ENCODE measurements at regions not wholly inside any gene's neighbourhood (a gene's known extent, or its start where the extent isn't known, plus 50 kb on each side); places are given as distances from the start of the nearest gene placed in this dataset.

DNA sequence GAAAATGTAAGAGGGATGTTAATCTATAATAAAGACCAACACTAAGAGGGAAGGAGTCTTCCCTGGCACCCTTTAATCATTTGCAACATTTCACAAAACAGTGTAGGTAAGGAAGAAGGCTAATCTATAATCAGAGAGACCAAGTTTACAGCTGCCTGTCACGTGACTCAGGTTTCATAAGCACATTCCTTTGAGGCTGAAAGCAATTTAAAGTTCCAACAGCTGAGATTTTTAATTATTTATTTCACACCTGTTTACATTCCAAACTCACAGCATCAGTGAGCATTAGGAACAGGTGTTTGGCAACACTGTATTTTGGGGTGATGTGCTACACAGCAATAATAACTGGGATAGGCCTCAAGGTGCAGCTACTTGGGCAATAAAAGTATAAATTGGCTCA lies 75.7 kb upstream of the PGBD5 start:
- no peak for TF ChIP-seq POLR2A (IDR thresholded peaks at IDR 0.05)
- TF ChIP-seq, protein P1, sequence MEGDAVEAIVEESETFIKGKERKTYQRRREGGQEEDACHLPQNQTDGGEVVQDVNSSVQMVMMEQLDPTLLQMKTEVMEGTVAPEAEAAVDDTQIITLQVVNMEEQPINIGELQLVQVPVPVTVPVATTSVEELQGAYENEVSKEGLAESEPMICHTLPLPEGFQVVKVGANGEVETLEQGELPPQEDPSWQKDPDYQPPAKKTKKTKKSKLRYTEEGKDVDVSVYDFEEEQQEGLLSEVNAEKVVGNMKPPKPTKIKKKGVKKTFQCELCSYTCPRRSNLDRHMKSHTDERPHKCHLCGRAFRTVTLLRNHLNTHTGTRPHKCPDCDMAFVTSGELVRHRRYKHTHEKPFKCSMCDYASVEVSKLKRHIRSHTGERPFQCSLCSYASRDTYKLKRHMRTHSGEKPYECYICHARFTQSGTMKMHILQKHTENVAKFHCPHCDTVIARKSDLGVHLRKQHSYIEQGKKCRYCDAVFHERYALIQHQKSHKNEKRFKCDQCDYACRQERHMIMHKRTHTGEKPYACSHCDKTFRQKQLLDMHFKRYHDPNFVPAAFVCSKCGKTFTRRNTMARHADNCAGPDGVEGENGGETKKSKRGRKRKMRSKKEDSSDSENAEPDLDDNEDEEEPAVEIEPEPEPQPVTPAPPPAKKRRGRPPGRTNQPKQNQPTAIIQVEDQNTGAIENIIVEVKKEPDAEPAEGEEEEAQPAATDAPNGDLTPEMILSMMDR (IDR thresholded peaks at IDR 0.05), result no peak

All from testis (tissue), 2 donors.